ENCODE measurements at regions not wholly inside any gene's neighbourhood (a gene's known extent, or its start where the extent isn't known, plus 50 kb on each side); places are given as distances from the start of the nearest gene placed in this dataset.

GRCh38 chr16:51759329-51759728 lies 608.3 kb upstream of the SALL1 start:
- DNase-seq: no peak

GRCh38 chr16:51757921-51758479 lies 606.9 kb upstream of the SALL1 start:
- no peak for DNase-seq

- DNase-seq: no peak
Observed at GRCh38 chr16:51757505-51757904, 606.4 kb upstream of the SALL1 start.

- DNase-seq: no peak
Observed at GRCh38 chr16:51757124-51757470, 606.0 kb upstream of the SALL1 start.

GRCh38 chr16:51756447-51757123 lies 605.5 kb upstream of the SALL1 start:
- no peak for DNase-seq

GRCh38 chr16:51755577-51756355 lies 604.7 kb upstream of the SALL1 start:
- DNase-seq: no peak

- no peak for DNase-seq
Observed at GRCh38 chr16:51755039-51755501, 604.0 kb upstream of the SALL1 start.

GRCh38 chr16:51753467-51754127 lies 602.5 kb upstream of the SALL1 start:
- DNase-seq: no peak

- DNase-seq: no peak
Observed at GRCh38 chr16:51752438-51752995, 601.4 kb upstream of the SALL1 start.

- DNase-seq: no peak
Observed at GRCh38 chr16:51747329-51747728, 596.3 kb upstream of the SALL1 start.

GRCh38 chr16:51734220-51734619 lies 583.1 kb upstream of the SALL1 start:
- DNase-seq: no peak

GRCh38 chr16:51733181-51733580 lies 582.1 kb upstream of the SALL1 start:
- no peak for DNase-seq

- no peak for DNase-seq
Observed at GRCh38 chr16:51731160-51731559, 580.1 kb upstream of the SALL1 start.

GRCh38 chr16:51723036-51723724 lies 572.1 kb upstream of the SALL1 start:
- DNase-seq: no peak

- DNase-seq: no peak
Observed at GRCh38 chr16:51722467-51722866, 571.4 kb upstream of the SALL1 start.

- no peak for DNase-seq
Observed at GRCh38 chr16:51719376-51719775, 568.3 kb upstream of the SALL1 start.

GRCh38 chr16:51716195-51716594 lies 565.1 kb upstream of the SALL1 start:
- no peak for DNase-seq

- no peak for DNase-seq
Observed at GRCh38 chr16:51713502-51713901, 562.4 kb upstream of the SALL1 start.

- no peak for DNase-seq
Observed at GRCh38 chr16:51710905-51711563, 560.0 kb upstream of the SALL1 start.

GRCh38 chr16:51710186-51710585 lies 559.1 kb upstream of the SALL1 start:
- DNase-seq: no peak

GRCh38 chr16:51708861-51709260 lies 557.8 kb upstream of the SALL1 start:
- DNase-seq: no peak

- no peak for DNase-seq
Observed at GRCh38 chr16:51707666-51708065, 556.6 kb upstream of the SALL1 start.
